SU-DHL-6 (cell line): ENCODE measurements at regions not wholly inside any gene's neighbourhood (a gene's known extent, or its start where the extent isn't known, plus 50 kb on each side); places are given as distances from the start of the nearest gene placed in this dataset.

Experiments used
- H2AFZ ChIP-seq: fragments of 200-600 bp; sonication (generic); 2 replicates; pipeline ENCODE4 v1.6.1; 2014; ENCODE audit warnings: low read depth, mild to moderate bottlenecking, moderate library complexity, mixed read lengths, antibody characterized with exemption, low read length; ENCODE audit not compliant: severe bottlenecking
- H3F3A ChIP-seq: fragments of 200-600 bp; shearing (Covaris generic); 2 replicates; pipeline ENCODE4 v1.6.0; 2016; ENCODE audit warnings: antibody characterized with exemption, mild to moderate bottlenecking; ENCODE audit not compliant: insufficient read depth
- H3K27ac ChIP-seq: fragments of 200-600 bp; sonication (generic); 2 replicates; pipeline ENCODE4 v1.5.1; 2016; ENCODE audit warnings: low read depth, mild to moderate bottlenecking, low read length, moderate library complexity, mixed read lengths
- H3K27me3 ChIP-seq: fragments of 200-600 bp; sonication (generic), shearing (Covaris generic); 2 replicates; pipeline ENCODE4 v1.6.0; 2014; ENCODE audit warnings: mild to moderate bottlenecking, low read length
- H3K36me3 ChIP-seq: fragments of 200-600 bp; sonication (generic); 2 replicates; pipeline ENCODE4 v1.6.1; 2014; ENCODE audit warnings: mild to moderate bottlenecking, low read length, mixed read lengths
- H3K4me2 ChIP-seq: fragments of 300-600, 200-600 bp; shearing (Covaris generic), sonication (generic); 2 replicates; pipeline ENCODE4 v1.6.0; 2014; ENCODE audit warnings: low read length, low read depth, mild to moderate bottlenecking; ENCODE audit not compliant: poor library complexity, severe bottlenecking
- H3K4me3 ChIP-seq: fragments of 200-600 bp; sonication (generic); 2 replicates; pipeline ENCODE4 v1.5.1; 2014; ENCODE audit warnings: antibody characterized with exemption, low read length, mild to moderate bottlenecking, mixed read lengths; ENCODE audit not compliant: insufficient read depth, poor library complexity, severe bottlenecking
- H3K79me2 ChIP-seq: fragments of 200-600 bp; sonication (generic); 2 replicates; pipeline ENCODE4 v1.6.1; 2014; ENCODE audit warnings: mild to moderate bottlenecking, low read length, moderate library complexity; ENCODE audit not compliant: insufficient read depth
- H3K9ac ChIP-seq: fragments of 200-600 bp; sonication (generic); 2 replicates; pipeline ENCODE4 v1.7.0; 2014; ENCODE audit warnings: mild to moderate bottlenecking, low read length
- H3K9me2 ChIP-seq: fragments of 200-600 bp; sonication (generic); replicated peaks from 2 replicates; pipeline ENCODE4 v1.6.1; 2014; ENCODE audit warnings: low read length; ENCODE audit not compliant: insufficient read depth
- H3K9me3 ChIP-seq: fragments of 200-600 bp; sonication (generic); 2 replicates; pipeline ENCODE4 v1.6.1; 2014; ENCODE audit warnings: low read length, mixed read lengths; ENCODE audit not compliant: insufficient read depth
- H4K20me1 ChIP-seq: fragments of 200-600 bp; sonication (generic); 2 replicates; pipeline ENCODE4 v1.6.1; 2014; ENCODE audit warnings: low read depth, mild to moderate bottlenecking, antibody characterized with exemption, low read length, moderate library complexity, mixed read lengths
- CTCF ChIP-seq: fragments of 200-600 bp; sonication (generic); IDR thresholded peaks from one replicate; pipeline ENCODE4 v1.5.1; 2017; ENCODE audit warnings: antibody characterized with exemption, mild to moderate bottlenecking, low read length, moderate library complexity; ENCODE audit not compliant: insufficient read depth, poor library complexity, severe bottlenecking
- EZH2phosphoT487 ChIP-seq: fragments of 200-600 bp; sonication (generic), shearing (Covaris generic); conservative IDR thresholded peaks from 2 replicates; pipeline ENCODE4 v1.6.1; 2018; ENCODE audit warnings: mild to moderate bottlenecking, antibody characterized with exemption, low read length, moderate library complexity, mixed read lengths

- H3K27me3 ChIP-seq: no peaks in the 10 kb centered on the region
- no peaks in the 10 kb centered on the region for H4K20me1 ChIP-seq
- no peak overlapping the region for H3K4me2 ChIP-seq
- no peak overlapping the region for H3K27ac ChIP-seq
- no peaks in the 10 kb centered on the region for H3F3A ChIP-seq
- TF ChIP-seq EZH2phosphoT487 (no peak), CTCF (no peak)
- no peaks in the 10 kb centered on the region for H3K9me2 ChIP-seq
- H3K9me3 ChIP-seq: no peaks in the 10 kb centered on the region
- H3K79me2 ChIP-seq: no peaks in the 10 kb centered on the region
- no peak overlapping the region for H3K9ac ChIP-seq
- no peaks in the 10 kb centered on the region for H3K36me3 ChIP-seq
- H3K4me3 ChIP-seq: no peak overlapping the region
- no peak overlapping the region for H2AFZ ChIP-seq
Observed at GRCh38 chr18:50506362-50506761, 53.5 kb upstream of the MAPK4 start.

- Histone ChIP-seq H3K4me2 (no peak overlapping the region), H3K9me3 (no peaks in the 10 kb centered on the region), H3K9me2 (no peaks in the 10 kb centered on the region), H2AFZ (no peak overlapping the region), H3K36me3 (no peaks in the 10 kb centered on the region), H3K27me3 (no peaks in the 10 kb centered on the region), H3K9ac (no peak overlapping the region), H3K4me3 (no peak overlapping the region), H3K79me2 (no peaks in the 10 kb centered on the region), H3F3A (no peaks in the 10 kb centered on the region), H4K20me1 (no peaks in the 10 kb centered on the region), H3K27ac (no peak overlapping the region)
- TF ChIP-seq EZH2phosphoT487 (no peak), CTCF (peak; percentile 15)
Observed at GRCh38 chr18:50507120-50507590, 52.7 kb upstream of the MAPK4 start.

DNA sequence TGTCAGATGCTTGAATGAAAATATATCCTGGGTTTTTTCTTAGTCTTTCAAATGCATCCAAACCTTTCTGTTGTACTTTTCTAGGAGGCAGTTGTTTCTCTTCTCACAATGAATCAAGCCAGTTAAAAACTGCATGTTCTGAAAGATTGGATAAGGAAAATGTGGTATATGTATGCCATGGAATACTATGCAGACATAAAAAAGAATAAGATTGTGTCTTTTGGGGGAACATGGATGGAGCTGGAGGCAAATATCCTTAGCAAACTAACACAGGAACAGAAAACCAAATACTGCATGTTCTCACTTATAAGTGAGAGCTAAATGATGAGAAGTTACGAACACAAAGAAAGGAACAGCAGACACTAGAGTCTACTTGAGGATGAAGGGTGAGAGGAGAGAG is 51.7 kb upstream of the MAPK4 start:
- Histone ChIP-seq H3K27ac (no peak overlapping the region), H3K4me3 (no peak overlapping the region), H3K27me3 (no peaks in the 10 kb centered on the region), H3K9me2 (no peaks in the 10 kb centered on the region), H3K9me3 (no peaks in the 10 kb centered on the region), H3F3A (no peaks in the 10 kb centered on the region), H3K79me2 (no peaks in the 10 kb centered on the region), H2AFZ (no peak overlapping the region), H4K20me1 (no peaks in the 10 kb centered on the region; the same call in 1 of the 2 replicates), H3K9ac (no peak overlapping the region), H3K4me2 (no peak overlapping the region), H3K36me3 (no peaks in the 10 kb centered on the region)
- TF ChIP-seq CTCF: no peak

DNA sequence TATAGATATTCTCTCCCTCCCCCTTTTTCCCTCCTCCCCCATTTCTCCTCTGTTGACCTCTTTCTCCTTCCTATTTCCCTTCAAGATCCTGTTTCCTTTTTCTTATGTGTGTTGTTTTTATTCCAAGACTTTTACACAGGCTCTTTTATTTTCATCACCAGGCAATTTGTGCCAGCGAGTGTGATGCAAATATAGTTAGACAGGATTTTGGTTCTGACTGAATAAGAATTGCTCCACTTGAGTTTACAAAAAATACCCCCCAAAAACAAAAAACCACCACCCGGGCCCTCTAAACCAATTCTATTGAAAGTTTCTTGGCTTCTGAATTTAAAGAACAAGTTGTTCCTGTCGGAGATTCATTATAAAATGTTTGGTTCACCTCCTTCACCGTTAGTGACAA is 50.9 kb upstream of the MAPK4 start:
- no peak overlapping the region for H3K4me3 ChIP-seq
- H3K4me2 ChIP-seq: no peak overlapping the region
- no peaks in the 10 kb centered on the region for H3F3A ChIP-seq
- no peak overlapping the region for H3K27ac ChIP-seq
- no peaks in the 10 kb centered on the region for H3K9me3 ChIP-seq
- no peaks in the 10 kb centered on the region for H3K9me2 ChIP-seq
- TF ChIP-seq CTCF: no peak
- no peak for TF ChIP-seq EZH2phosphoT487
- H4K20me1 ChIP-seq: no peaks in the 10 kb centered on the region; the same call in 1 of the 2 replicates
- no peaks in the 10 kb centered on the region for H3K36me3 ChIP-seq
- H2AFZ ChIP-seq: no peak overlapping the region
- H3K9ac ChIP-seq: no peak overlapping the region
- no peaks in the 10 kb centered on the region for H3K79me2 ChIP-seq
- H3K27me3 ChIP-seq: no peaks in the 10 kb centered on the region
